HCT116 (cell line): ENCODE measurements at regions not wholly inside any gene's neighbourhood (a gene's known extent, or its start where the extent isn't known, plus 50 kb on each side); places are given as distances from the start of the nearest gene placed in this dataset.

Experiments used
- ATAC-seq: fragments of 200-7000 bp; cut with Tn5 transposase; 2 replicates; pipeline ENCODE4 v1.9.1; 2020; ENCODE audit warnings: mild to moderate bottlenecking, moderate library complexity
- BruUV-seq: library from RNA; stranded (reverse); fragments of 400-500 nt; replicated peaks from 2 replicates; lab custom pipeline; 2021; lab: Mats Ljungman, UMichigan
- CTCF ChIA-PET: fragments of 300-600 bp; sonication (Branson Sonifier 250); formaldehyde crosslinking; loops from one replicate; lab custom pipeline; 2021; ENCODE audit warnings: antibody characterized with exemption; lab: Charles Lee
- POLR2A ChIA-PET: fragments of 300-600, 350-600 bp; sonication (Branson Sonifier 250); formaldehyde crosslinking; loops from one replicate; lab custom pipeline; 2021; ENCODE audit warnings: antibody characterized with exemption; lab: Charles Lee
- RAD21 ChIA-PET, 2 experiments: fragments of 300-600 bp; sonication (Branson Sonifier 250); formaldehyde crosslinking; loops; one replicate each; lab custom pipeline; 2023; ENCODE audit warnings: low total read pairs in 2 of 2; ENCODE audit not compliant: uncharacterized antibody in 2 of 2, unreplicated experiment in 2 of 2, low non-redundant PET in 1 of 2; lab: Charles Lee
- DNase-seq: peaks from one replicate; pipeline ENCODE4 v3.0.0-alpha.2; 2010; ENCODE audit warnings: low read depth, low spot score
- H2AFZ ChIP-seq: fragments of 200-600 bp; shearing (Covaris generic), sonication (generic); 2 replicates; pipeline ENCODE4 v1.6.1; 2017; ENCODE audit warnings: low read depth, mixed run types, mixed read lengths, antibody characterized with exemption, low read length; ENCODE audit not compliant: poor library complexity, severe bottlenecking
- H3K27ac ChIP-seq: 2 replicates; pipeline ENCODE4 v1.5.1; 2012; ENCODE audit warnings: low read depth, low read length
- H3K27me3 ChIP-seq: fragments of 200-600 bp; sonication (generic); 2 replicates; pipeline ENCODE4 v1.6.1; 2016; ENCODE audit warnings: mixed run types, low read length, mixed read lengths; ENCODE audit not compliant: insufficient read depth
- H3K36me3 ChIP-seq, 2 experiments: fragments of 200-500 bp in 1 of 2; fragments of 200-600 bp in 1 of 2; sonication (Bioruptor generic) in 1 of 2; sonication (generic) in 1 of 2; 2 replicates each; pipeline versions ENCODE4 v1.5.1 to v1.6.1; 2014 to 2016; ENCODE audit warnings: low read length in 2 of 2, inconsistent platforms in 1 of 2, mixed read lengths in 1 of 2, mixed run types in 1 of 2; ENCODE audit not compliant: insufficient read depth in 2 of 2, control insufficient read depth in 1 of 2
- H3K4me1 ChIP-seq, 2 experiments: fragments of 200-600 bp in 1 of 2; sonication (generic) in 1 of 2; 2 replicates each; pipeline versions ENCODE4 v1.5.1 to v1.6.1; 2012 to 2017; ENCODE audit warnings: low read length in 2 of 2, inconsistent platforms in 1 of 2, mild to moderate bottlenecking in 1 of 2, mixed read lengths in 1 of 2, mixed run types in 1 of 2, moderate library complexity in 1 of 2; ENCODE audit not compliant: insufficient read depth in 2 of 2, control insufficient read depth in 1 of 2
- H3K4me2 ChIP-seq: fragments of 200-600 bp; sonication (generic); 2 replicates; pipeline ENCODE4 v1.6.1; 2017; ENCODE audit warnings: mixed run types, low read length, mixed read lengths
- H3K4me3 ChIP-seq, 2 experiments: fragments of 200-600 bp in 1 of 2; sonication (generic) in 1 of 2; replicated peaks in 1 of 2; 2 replicates each; pipeline ENCODE4 v1.5.1; 2011 to 2016; ENCODE audit warnings: low read length in 2 of 2, control low read depth in 1 of 2, low read depth in 1 of 2, mild to moderate bottlenecking in 1 of 2, mixed read lengths in 1 of 2, mixed run types in 1 of 2
- H3K79me2 ChIP-seq: fragments of 200-600 bp; sonication (generic); 2 replicates; pipeline ENCODE4 v1.6.1; 2017; ENCODE audit warnings: mild to moderate bottlenecking, mixed run types, low read length, moderate library complexity, mixed read lengths; ENCODE audit not compliant: insufficient read depth
- H3K9ac ChIP-seq: fragments of 200-600 bp; sonication (generic); 2 replicates; pipeline ENCODE4 v1.6.1; 2016; ENCODE audit warnings: low read length, mixed read lengths
- H3K9me2 ChIP-seq: fragments of 200-600 bp; sonication (generic), shearing (Covaris generic); 2 replicates; pipeline ENCODE4 v1.6.1; 2017; ENCODE audit warnings: mixed run types, mild to moderate bottlenecking, moderate library complexity; ENCODE audit not compliant: insufficient read depth
- H3K9me3 ChIP-seq, 2 experiments: fragments of 200-500 bp in 1 of 2; fragments of 200-600 bp in 1 of 2; sonication (Bioruptor generic) in 1 of 2; sonication (generic) in 1 of 2; 2 replicates each; pipeline ENCODE4 v1.6.1; 2014 to 2017; ENCODE audit warnings: low read length in 2 of 2, mixed read lengths in 2 of 2, inconsistent platforms in 1 of 2, low read depth in 1 of 2, mild to moderate bottlenecking in 1 of 2, mixed run types in 1 of 2, moderate library complexity in 1 of 2; ENCODE audit not compliant: control insufficient read depth in 1 of 2, insufficient read depth in 1 of 2
- H4K20me1 ChIP-seq: fragments of 200-600 bp; sonication (generic), shearing (Covaris generic); 2 replicates; pipeline ENCODE4 v1.6.1; 2017; ENCODE audit warnings: mixed run types, mild to moderate bottlenecking, moderate library complexity; ENCODE audit not compliant: insufficient read depth
- CTCF ChIP-seq, 3 experiments: fragments of 200-600 bp in 1 of 3; sonication (generic) in 1 of 3; IDR thresholded peaks in 2 of 3; conservative IDR thresholded peaks in 1 of 3; 2 replicates each; pipeline ENCODE4 v1.5.1; 2012 to 2017; ENCODE audit warnings: low read depth in 2 of 3, low read length in 2 of 3, antibody characterized with exemption in 1 of 3, borderline replicate concordance in 1 of 3, control low read depth in 1 of 3, mild to moderate bottlenecking in 1 of 3, mixed read lengths in 1 of 3, mixed run types in 1 of 3, moderate library complexity in 1 of 3; ENCODE audit not compliant: insufficient read depth in 1 of 3
- EGR1 ChIP-seq: IDR thresholded peaks from 2 replicates; pipeline ENCODE4 v1.6.1; 2012; ENCODE audit warnings: low read depth
- ELF1 ChIP-seq: IDR thresholded peaks from 2 replicates; pipeline ENCODE4 v1.6.1; 2012; ENCODE audit warnings: low read depth, borderline replicate concordance
- MAX ChIP-seq: IDR thresholded peaks from 2 replicates; pipeline ENCODE4 v1.6.1; 2012
- RAD21 ChIP-seq: IDR thresholded peaks from 2 replicates; pipeline ENCODE4 v1.6.1; 2012; ENCODE audit warnings: low read depth, mild to moderate bottlenecking
- REST ChIP-seq: IDR thresholded peaks from 2 replicates; pipeline ENCODE4 v1.6.1; 2012; ENCODE audit warnings: low read depth
- SIN3A ChIP-seq: IDR thresholded peaks from 2 replicates; pipeline ENCODE4 v1.6.1; 2012; ENCODE audit warnings: low read depth
- SP1 ChIP-seq: IDR thresholded peaks from 2 replicates; pipeline ENCODE4 v1.6.1; 2012; ENCODE audit warnings: low read depth
- YY1 ChIP-seq: IDR thresholded peaks from 2 replicates; pipeline ENCODE4 v1.6.1; 2011; ENCODE audit warnings: low read length, low read depth, moderate library complexity, mild to moderate bottlenecking; ENCODE audit not compliant: insufficient replicate concordance; ENCODE audit errors: extremely low read depth
- ZFX ChIP-seq: fragments of 450-650 bp; IDR thresholded peaks from 2 replicates; pipeline ENCODE4 v1.6.1; 2017
- ZNF274 ChIP-seq: fragments of 200-500 bp; sonication (Bioruptor generic); IDR thresholded peaks from 2 replicates; pipeline ENCODE4 v1.6.1; 2014; ENCODE audit warnings: mild to moderate bottlenecking, low read depth, low read length, inconsistent platforms
- intact Hi-C: fragments of 100-400 bp; cut with micrococcal nuclease; formaldehyde crosslinking; loops from 2 replicates; pipeline ENCODE4 v1.10.0; 2022

- no peak for TF ChIP-seq MAX
- TF ChIP-seq, all 23 proteins: peak for 0
These were observed 65.6 kb downstream of the SERPINA3 start (continued) for GRCh38 chr14:94677747-94678146.

GRCh38 chr14:94677213-94677612 lies 65.0 kb downstream of the SERPINA3 start:
- Histone ChIP-seq H3K27ac (no peak overlapping the region), H3K9ac (no peak overlapping the region), H4K20me1 (no peaks in the 10 kb centered on the region), H2AFZ (no peak overlapping the region), H3K27me3 (no peaks in the 10 kb centered on the region), H3K4me2 (no peak overlapping the region), H3K9me2 (no peaks in the 10 kb centered on the region), H3K4me1 (peaks cover 0 to 4% of the 10 kb centered on the region in 2 experiments; a peak in 1 of 4 replicates), H3K79me2 (no peaks in the 10 kb centered on the region), H3K36me3 (no peaks in the 10 kb centered on the region), H3K4me3 (no peak overlapping the region), H3K9me3 (no peaks in the 10 kb centered on the region)
- no peak for ATAC-seq
- no peak for DNase-seq
- no peak for TF ChIP-seq YY1
- intact Hi-C loops, result no loop called here
- POLR2A ChIA-PET, result no interaction called here
- BruUV-seq, result no TSS peak
- CTCF ChIA-PET, result no interaction called here
- RAD21 ChIA-PET, result interaction anchor here in 1 of 2 experiments (0.5 kb wide), 1 partner anchor 243 kb away, joined by 3 read pairs; no protein-coding TSS in a partner anchor

GRCh38 chr14:94676495-94677185 lies 64.4 kb downstream of the SERPINA3 start:
- intact Hi-C loops, result no loop called here
- Histone ChIP-seq H3K4me2 (no peak overlapping the region), H3K9me3 (no peaks in the 10 kb centered on the region), H3K4me3 (no peak overlapping the region), H3K79me2 (no peaks in the 10 kb centered on the region), H2AFZ (no peak overlapping the region), H3K4me1 (peaks cover 0 to 3% of the 10 kb centered on the region in 2 experiments; a peak in 1 of 4 replicates), H3K27ac (no peak overlapping the region), H3K9ac (no peak overlapping the region), H3K27me3 (no peaks in the 10 kb centered on the region), H4K20me1 (no peaks in the 10 kb centered on the region), H3K9me2 (no peaks in the 10 kb centered on the region), H3K36me3 (no peaks in the 10 kb centered on the region)
- DNase-seq (no peak), ATAC-seq (no peak)
- POLR2A ChIA-PET, result no interaction called here
- BruUV-seq, result no TSS peak
- RAD21 ChIA-PET, result interaction anchor here in 1 of 2 experiments (0.5 kb wide), 1 partner anchor 243 kb away, joined by 3 read pairs; no protein-coding TSS in a partner anchor
- CTCF ChIA-PET, result no interaction called here
- no peak for TF ChIP-seq MAX
- no peak for TF ChIP-seq EGR1
- TF ChIP-seq SP1, result no peak
- no peak for TF ChIP-seq SIN3A
- no peak for TF ChIP-seq CTCF (IDR thresholded peaks at IDR 0.05 in 2 of 3, conservative IDR thresholded peaks at IDR 0.05 in 1 of 3; ENCODE audit: borderline replicate concordance in 1 of 3, insufficient read depth in 1 of 3, low read depth in 2 of 3, low read length in 2 of 3)
- no peak for TF ChIP-seq ZNF274
- TF ChIP-seq ELF1, result no peak
- TF ChIP-seq YY1, result no peak
- TF ChIP-seq ZFX, result no peak
- TF ChIP-seq RAD21, result no peak
- TF ChIP-seq REST, result no peak
